T-helper 17 cell (primary cell): ENCODE measurements at regions not wholly inside any gene's neighbourhood (a gene's known extent, or its start where the extent isn't known, plus 50 kb on each side); places are given as distances from the start of the nearest gene placed in this dataset.

Experiments used
- ATAC-seq: fragments of 150-1000 bp; cut with Tn5 transposase; 2 replicates; pipeline ENCODE4 v1.10.0; 2021; ENCODE audit warnings: mild to moderate bottlenecking, moderate library complexity
- DNase-seq, 3 donors: peaks; one replicate each; pipeline versions ENCODE4 v3.0.0 to v3.0.0-alpha.2; 2020 to 2021
- H3K9me3 ChIP-seq: one replicate; pipeline ENCODE4 v1.7.0; 2013; ENCODE audit warnings: low read length, mild to moderate bottlenecking; ENCODE audit not compliant: control insufficient read depth, poor library complexity, severe bottlenecking
- H3K27ac Mint-ChIP-seq: one replicate; pipeline ENCODE4 v1.8.0; 2022; ENCODE audit warnings: mild to moderate bottlenecking, moderate library complexity, mixed read lengths
- H3K27me3 Mint-ChIP-seq: one replicate; pipeline ENCODE4 v1.8.0; 2022; ENCODE audit warnings: mixed read lengths
- H3K36me3 Mint-ChIP-seq: one replicate; pipeline ENCODE4 v1.8.0; 2022; ENCODE audit warnings: low read depth, mixed read lengths
- H3K4me1 Mint-ChIP-seq: one replicate; pipeline ENCODE4 v1.8.0; 2022; ENCODE audit warnings: mild to moderate bottlenecking, mixed read lengths
- H3K4me3 Mint-ChIP-seq: one replicate; pipeline ENCODE4 v1.8.0; 2022; ENCODE audit warnings: mild to moderate bottlenecking, moderate library complexity, mixed read lengths

- Mint-ChIP-seq H3K36me3 (no peaks in the 10 kb centered on the region), H3K4me3 (no peak overlapping the region), H3K27me3 (peaks cover 9% of the 10 kb centered on the region), H3K4me1 (no peaks in the 10 kb centered on the region), H3K27ac (no peak overlapping the region)
- DNase-seq = no peak
- no peak for ATAC-seq
- no peaks in the 10 kb centered on the region for H3K9me3 ChIP-seq
These were observed 299.6 kb upstream of the RUNX1 start for GRCh38 chr21:35348686-35349085.

GRCh38 chr21:35346697-35347096 is 297.6 kb upstream of the RUNX1 start:
- DNase-seq (no peak), ATAC-seq (no peak)
- Mint-ChIP-seq H3K4me1 (peaks cover 14% of the 10 kb centered on the region), H3K27me3 (peaks cover 6% of the 10 kb centered on the region), H3K36me3 (no peaks in the 10 kb centered on the region), H3K27ac (no peak overlapping the region), H3K4me3 (no peak overlapping the region)
- H3K9me3 ChIP-seq = no peaks in the 10 kb centered on the region

- H3K9me3 ChIP-seq = no peaks in the 10 kb centered on the region
- no peak for DNase-seq
- no peak for ATAC-seq
- no peak overlapping the region for H3K4me3 Mint-ChIP-seq
- H3K36me3 Mint-ChIP-seq = no peaks in the 10 kb centered on the region
- H3K27me3 Mint-ChIP-seq = peaks cover 10% of the 10 kb centered on the region
- H3K27ac Mint-ChIP-seq = no peak overlapping the region
- H3K4me1 Mint-ChIP-seq = peaks cover 14% of the 10 kb centered on the region
These were observed 296.9 kb upstream of the RUNX1 start for GRCh38 chr21:35345954-35346353.

GRCh38 chr21:35344582-35344981 is 295.5 kb upstream of the RUNX1 start:
- ATAC-seq (no peak), DNase-seq (no peak)
- Mint-ChIP-seq H3K4me1 (peaks cover 14% of the 10 kb centered on the region), H3K27me3 (peaks cover 5% of the 10 kb centered on the region), H3K27ac (no peak overlapping the region), H3K4me3 (no peak overlapping the region), H3K36me3 (no peaks in the 10 kb centered on the region)
- H3K9me3 ChIP-seq = no peaks in the 10 kb centered on the region

- DNase-seq = no peak
- peak overlapping the region; percentile 76 for H3K27ac Mint-ChIP-seq
These were observed 294.1 kb upstream of the RUNX1 start for GRCh38 chr21:35343046-35343819.

GRCh38 chr21:35342440-35342839 is 293.3 kb upstream of the RUNX1 start:
- no peak for ATAC-seq
- H3K36me3 Mint-ChIP-seq = no peaks in the 10 kb centered on the region
- peaks cover 14% of the 10 kb centered on the region for H3K4me1 Mint-ChIP-seq
- DNase-seq = no peak
- peaks cover 5% of the 10 kb centered on the region for H3K27me3 Mint-ChIP-seq
- peak overlapping the region; percentile 88 for H3K4me3 Mint-ChIP-seq
- no peaks in the 10 kb centered on the region for H3K9me3 ChIP-seq
- peak overlapping the region; percentile 76 for H3K27ac Mint-ChIP-seq

More at GRCh38 chr21:35343046-35343819, 294.1 kb upstream of the RUNX1 start:
- Mint-ChIP-seq H3K4me3 (peak overlapping the region; percentile 88), H3K4me1 (peaks cover 14% of the 10 kb centered on the region), H3K27me3 (peaks cover 5% of the 10 kb centered on the region), H3K36me3 (no peaks in the 10 kb centered on the region)
- ATAC-seq = peak; percentile 60
- H3K9me3 ChIP-seq = no peaks in the 10 kb centered on the region

GRCh38 chr21:35340273-35340672 is 291.2 kb upstream of the RUNX1 start:
- Mint-ChIP-seq H3K27me3 (peaks cover 5% of the 10 kb centered on the region), H3K4me3 (no peak overlapping the region), H3K27ac (no peak overlapping the region), H3K4me1 (peaks cover 14% of the 10 kb centered on the region), H3K36me3 (no peaks in the 10 kb centered on the region)
- H3K9me3 ChIP-seq = no peaks in the 10 kb centered on the region
- ATAC-seq = no peak
- no peak for DNase-seq

- no peak overlapping the region for H3K27ac Mint-ChIP-seq
- no peak overlapping the region for H3K4me3 Mint-ChIP-seq
- ATAC-seq = no peak
- no peak for DNase-seq
- peaks cover 14% of the 10 kb centered on the region for H3K4me1 Mint-ChIP-seq
- no peaks in the 10 kb centered on the region for H3K9me3 ChIP-seq
- H3K27me3 Mint-ChIP-seq = peaks cover 11% of the 10 kb centered on the region
- no peaks in the 10 kb centered on the region for H3K36me3 Mint-ChIP-seq
These were observed 290.0 kb upstream of the RUNX1 start for GRCh38 chr21:35338881-35339632.

- DNase-seq (no peak), ATAC-seq (no peak)
- Mint-ChIP-seq H3K4me3 (no peak overlapping the region), H3K27ac (no peak overlapping the region), H3K27me3 (peaks cover 11% of the 10 kb centered on the region), H3K36me3 (no peaks in the 10 kb centered on the region), H3K4me1 (peaks cover 10% of the 10 kb centered on the region)
- no peaks in the 10 kb centered on the region for H3K9me3 ChIP-seq
These were observed 289.2 kb upstream of the RUNX1 start for GRCh38 chr21:35338281-35338680.

GRCh38 chr21:35337573-35337972 is 288.5 kb upstream of the RUNX1 start:
- DNase-seq (no peak), ATAC-seq (no peak)
- H3K4me3 Mint-ChIP-seq = no peak overlapping the region
- H3K27me3 Mint-ChIP-seq = peaks cover 11% of the 10 kb centered on the region
- H3K36me3 Mint-ChIP-seq = no peaks in the 10 kb centered on the region
- no peak overlapping the region for H3K27ac Mint-ChIP-seq
- no peaks in the 10 kb centered on the region for H3K9me3 ChIP-seq
- H3K4me1 Mint-ChIP-seq = peaks cover 4% of the 10 kb centered on the region

GRCh38 chr21:35336534-35336933 is 287.4 kb upstream of the RUNX1 start:
- DNase-seq = no peak
- Mint-ChIP-seq H3K4me3 (no peak overlapping the region), H3K4me1 (no peaks in the 10 kb centered on the region), H3K27ac (no peak overlapping the region), H3K36me3 (no peaks in the 10 kb centered on the region), H3K27me3 (peaks cover 7% of the 10 kb centered on the region)
- no peaks in the 10 kb centered on the region for H3K9me3 ChIP-seq
- no peak for ATAC-seq

GRCh38 chr21:35335951-35336446 is 286.9 kb upstream of the RUNX1 start:
- peaks cover 6% of the 10 kb centered on the region for H3K27me3 Mint-ChIP-seq
- DNase-seq = no peak
- ATAC-seq = no peak
- H3K36me3 Mint-ChIP-seq = no peaks in the 10 kb centered on the region
- no peak overlapping the region for H3K4me3 Mint-ChIP-seq
- no peaks in the 10 kb centered on the region for H3K4me1 Mint-ChIP-seq
- H3K27ac Mint-ChIP-seq = no peak overlapping the region
- H3K9me3 ChIP-seq = no peaks in the 10 kb centered on the region

- H3K27ac Mint-ChIP-seq = no peak overlapping the region
- no peaks in the 10 kb centered on the region for H3K36me3 Mint-ChIP-seq
- ATAC-seq (no peak), DNase-seq (no peak)
- H3K9me3 ChIP-seq = no peaks in the 10 kb centered on the region
- peaks cover 6% of the 10 kb centered on the region for H3K27me3 Mint-ChIP-seq
- no peak overlapping the region for H3K4me3 Mint-ChIP-seq
- no peaks in the 10 kb centered on the region for H3K4me1 Mint-ChIP-seq
These were observed 284.9 kb upstream of the RUNX1 start for GRCh38 chr21:35333831-35334618.
